ENCODE measurements at regions not wholly inside any gene's neighbourhood (a gene's known extent, or its start where the extent isn't known, plus 50 kb on each side); places are given as distances from the start of the nearest gene placed in this dataset.

DNA sequence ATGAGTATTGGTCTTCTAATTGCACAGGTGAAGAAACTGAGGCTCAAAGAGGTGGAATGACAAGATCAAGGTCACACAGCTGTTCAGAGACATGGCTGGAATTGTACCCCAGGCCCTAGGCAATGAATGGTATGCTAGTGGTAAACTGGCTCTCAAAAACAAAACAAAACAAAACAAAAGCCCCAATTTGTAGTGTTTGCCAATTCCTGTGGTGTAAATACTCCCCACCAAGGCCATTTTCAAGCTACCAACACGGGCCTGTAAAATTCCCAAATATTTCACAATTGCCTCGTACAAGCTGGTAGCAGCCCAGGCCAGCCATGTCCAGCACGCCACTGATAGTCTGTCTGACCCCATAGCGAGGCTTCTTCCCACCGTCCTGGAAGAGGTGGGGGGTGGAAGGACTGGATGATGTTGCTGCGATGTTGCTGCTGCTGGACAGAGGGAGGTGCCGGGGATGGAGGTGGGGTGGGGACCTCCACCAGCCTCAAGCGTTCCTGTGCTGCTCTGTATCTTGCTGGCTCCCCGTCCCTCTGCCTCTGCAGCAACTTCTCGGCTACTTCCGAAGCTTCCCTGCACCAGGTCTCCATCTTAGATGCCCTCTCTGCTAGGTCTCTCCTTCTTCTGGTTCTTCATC is 62.2 kb upstream of the RUNX3 start:
- Histone ChIP-seq H3K27ac (no peak overlapping the region), H3K9me3 (no peaks in the 10 kb centered on the region), H3K36me3 (replicated peaks in 1 of 2; ENCODE audit: insufficient read depth in 1 of 2, low read depth in 2 of 2) (no peaks in the 10 kb centered on the region), H3K4me1 (no peaks in the 10 kb centered on the region), H3K4me3 (no peak overlapping the region), H3K27me3 (no peaks in the 10 kb centered on the region)
- ATAC-seq (no peak), DNase-seq (no peak)
- TF ChIP-seq POLR2A (IDR thresholded peaks at IDR 0.05): no peak
- TF ChIP-seq, protein P1, sequence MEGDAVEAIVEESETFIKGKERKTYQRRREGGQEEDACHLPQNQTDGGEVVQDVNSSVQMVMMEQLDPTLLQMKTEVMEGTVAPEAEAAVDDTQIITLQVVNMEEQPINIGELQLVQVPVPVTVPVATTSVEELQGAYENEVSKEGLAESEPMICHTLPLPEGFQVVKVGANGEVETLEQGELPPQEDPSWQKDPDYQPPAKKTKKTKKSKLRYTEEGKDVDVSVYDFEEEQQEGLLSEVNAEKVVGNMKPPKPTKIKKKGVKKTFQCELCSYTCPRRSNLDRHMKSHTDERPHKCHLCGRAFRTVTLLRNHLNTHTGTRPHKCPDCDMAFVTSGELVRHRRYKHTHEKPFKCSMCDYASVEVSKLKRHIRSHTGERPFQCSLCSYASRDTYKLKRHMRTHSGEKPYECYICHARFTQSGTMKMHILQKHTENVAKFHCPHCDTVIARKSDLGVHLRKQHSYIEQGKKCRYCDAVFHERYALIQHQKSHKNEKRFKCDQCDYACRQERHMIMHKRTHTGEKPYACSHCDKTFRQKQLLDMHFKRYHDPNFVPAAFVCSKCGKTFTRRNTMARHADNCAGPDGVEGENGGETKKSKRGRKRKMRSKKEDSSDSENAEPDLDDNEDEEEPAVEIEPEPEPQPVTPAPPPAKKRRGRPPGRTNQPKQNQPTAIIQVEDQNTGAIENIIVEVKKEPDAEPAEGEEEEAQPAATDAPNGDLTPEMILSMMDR (IDR thresholded peaks at IDR 0.05): no peak
- intact Hi-C loops (cut with DNase I): no loop called here
- WGBS, 2 donors: 75 to 78% methylated on average over 11 of the region's 11 CpGs

DNA sequence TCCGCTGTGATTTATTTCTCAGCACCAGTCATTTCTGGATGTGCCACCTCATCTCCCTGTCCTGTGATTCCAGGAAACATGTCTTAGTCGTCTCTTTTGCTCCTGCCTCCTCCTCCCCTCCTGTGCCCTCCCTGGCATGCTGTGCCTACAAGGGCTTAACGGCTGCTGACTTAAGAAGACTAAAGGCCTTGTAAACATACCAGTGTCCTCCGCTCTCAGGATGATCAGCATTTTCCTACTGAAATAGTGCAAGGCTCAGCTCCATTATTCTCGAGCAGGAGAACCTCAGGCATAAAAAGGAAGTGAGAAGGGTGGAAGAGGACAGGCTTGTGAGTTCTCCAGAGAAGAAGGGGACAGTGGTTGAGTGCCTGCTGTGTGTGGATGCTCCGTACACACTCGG is 61.6 kb upstream of the RUNX3 start:
- Histone ChIP-seq H3K27me3 (no peaks in the 10 kb centered on the region), H3K9me3 (no peaks in the 10 kb centered on the region), H3K27ac (no peak overlapping the region), H3K36me3 (replicated peaks in 1 of 2; ENCODE audit: insufficient read depth in 1 of 2, low read depth in 2 of 2) (no peaks in the 10 kb centered on the region), H3K4me3 (no peak overlapping the region), H3K4me1 (no peaks in the 10 kb centered on the region)
- 62 to 63% methylated on average over 7 of the region's 7 CpGs for WGBS, 2 donors
- ATAC-seq (no peak), DNase-seq (no peak)
- TF ChIP-seq, protein P1 (IDR thresholded peaks at IDR 0.05): no peak
- intact Hi-C loops (cut with DNase I): no loop called here

DNA sequence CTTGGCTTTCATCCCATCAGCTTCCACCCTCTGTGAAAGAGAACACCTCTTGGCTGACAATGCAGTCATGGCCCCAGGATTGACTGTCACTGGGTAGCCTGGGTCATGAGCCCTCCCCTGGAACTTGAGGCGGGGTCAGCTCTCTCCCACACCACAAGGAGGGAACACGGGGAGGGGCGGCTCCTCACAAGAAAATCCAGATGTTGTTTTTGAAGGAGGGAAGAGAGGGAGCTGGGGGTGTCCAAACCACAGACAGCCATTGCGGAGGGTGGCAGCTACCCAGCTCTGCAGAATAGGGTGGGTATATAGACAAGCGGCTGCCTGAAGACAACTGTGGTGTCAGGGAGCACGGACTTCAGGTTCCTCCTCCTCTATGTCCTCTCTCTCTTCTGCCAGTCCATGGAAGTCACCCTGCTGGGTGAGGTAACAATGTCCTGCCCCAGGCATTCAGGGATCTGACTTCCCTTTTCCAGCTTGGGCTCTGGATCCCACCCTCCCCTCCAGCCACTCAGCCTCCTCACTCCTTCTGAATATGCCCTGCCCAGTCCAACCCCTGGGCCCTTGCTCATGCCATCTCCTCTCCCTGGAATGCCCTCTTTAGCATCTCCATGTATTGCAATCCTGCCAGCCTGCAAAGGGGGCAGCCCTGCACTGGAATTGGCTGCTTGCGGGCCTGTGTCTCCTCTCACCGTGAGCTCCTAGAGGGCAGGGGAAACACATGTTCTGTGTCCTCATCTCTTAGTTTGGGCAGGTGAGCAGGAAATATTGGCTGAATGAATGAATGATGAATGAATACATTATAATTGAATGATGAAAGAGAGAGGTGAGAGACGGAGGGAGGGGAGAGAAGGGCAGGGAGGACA is 60.9 kb upstream of the RUNX3 start:
- no peak overlapping the region for H3K27ac ChIP-seq
- 64 to 70% methylated on average over 7 to 9 of the region's 9 CpGs for WGBS, 2 donors
- no peak for TF ChIP-seq POLR2A (IDR thresholded peaks at IDR 0.05)
- TF ChIP-seq, protein P1 (IDR thresholded peaks at IDR 0.05): no peak

DNA sequence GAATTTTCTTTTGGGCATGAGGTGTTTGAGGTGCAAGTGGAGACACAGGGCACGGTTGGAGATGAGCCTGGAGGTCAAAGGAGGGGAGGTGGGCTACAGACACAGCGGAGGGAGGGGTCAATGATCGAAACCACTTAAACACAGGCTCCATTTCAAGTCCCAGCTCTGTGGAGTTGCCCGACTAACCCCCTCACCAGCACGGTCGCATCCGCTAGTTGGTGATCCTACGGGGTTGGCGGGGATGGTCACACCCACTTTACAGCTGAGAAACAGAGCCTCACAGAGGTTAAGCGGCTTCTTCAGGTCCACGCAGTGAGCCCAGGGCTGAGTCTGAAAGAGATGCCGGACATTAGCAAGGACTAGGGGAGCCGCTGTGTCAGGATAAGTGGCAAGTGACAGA is 60.1 kb upstream of the RUNX3 start:
- no peak for TF ChIP-seq POLR2A (IDR thresholded peaks at IDR 0.05)
- TF ChIP-seq, protein P1 (IDR thresholded peaks at IDR 0.05): no peak
- no peaks in the 10 kb centered on the region for H3K27me3 ChIP-seq
- ATAC-seq (no peak), DNase-seq (no peak)
- no peak overlapping the region for H3K4me3 ChIP-seq
- no peak overlapping the region for H3K27ac ChIP-seq
- intact Hi-C loops (cut with DNase I): no loop called here
- WGBS, 2 donors: 65 to 73% methylated on average over 13 of the region's 13 CpGs
- no peaks in the 10 kb centered on the region for H3K36me3 ChIP-seq (replicated peaks in 1 of 2; ENCODE audit: insufficient read depth in 1 of 2, low read depth in 2 of 2)
- no peaks in the 10 kb centered on the region for H3K4me1 ChIP-seq
- H3K9me3 ChIP-seq: no peaks in the 10 kb centered on the region

More for the DNA sequence above, 60.9 kb upstream of the RUNX3 start:
- no peaks in the 10 kb centered on the region for H3K27me3 ChIP-seq
- ATAC-seq (no peak), DNase-seq (no peak)
- intact Hi-C loops (cut with DNase I): no loop called here
- no peak overlapping the region for H3K4me3 ChIP-seq
- no peaks in the 10 kb centered on the region for H3K36me3 ChIP-seq (replicated peaks in 1 of 2; ENCODE audit: insufficient read depth in 1 of 2, low read depth in 2 of 2)
- H3K4me1 ChIP-seq: no peaks in the 10 kb centered on the region
- H3K9me3 ChIP-seq: no peaks in the 10 kb centered on the region
